Stimulated activated memory B cell treated with anti-CD40 and anti-IgM and Interleukin-4, amounts not matched to agents 10 μg/mL and 1 μg/mL and 100 μg/mL, for 72 hours (primary cell): ENCODE measurements at regions not wholly inside any gene's neighbourhood (a gene's known extent, or its start where the extent isn't known, plus 50 kb on each side); places are given as distances from the start of the nearest gene placed in this dataset.

Source experiments
- ATAC-seq: fragments of 150-1000 bp; cut with Tn5 transposase; 2 replicates; pipeline ENCODE4 v1.10.0; 2021
- H3K27ac Mint-ChIP-seq: one replicate; pipeline ENCODE4 v1.8.0; 2022; ENCODE audit warnings: mild to moderate bottlenecking, mixed read lengths
- H3K27me3 Mint-ChIP-seq: one replicate; pipeline ENCODE4 v1.8.0; 2022; ENCODE audit warnings: mixed read lengths
- H3K36me3 Mint-ChIP-seq: one replicate; pipeline ENCODE4 v1.8.0; 2022; ENCODE audit warnings: mixed read lengths
- H3K4me1 Mint-ChIP-seq: one replicate; pipeline ENCODE4 v1.8.0; 2022; ENCODE audit warnings: mixed read lengths
- H3K4me3 Mint-ChIP-seq: one replicate; pipeline ENCODE4 v1.8.0; 2022; ENCODE audit warnings: mild to moderate bottlenecking, moderate library complexity, mixed read lengths
- H3K9me3 Mint-ChIP-seq: one replicate; pipeline ENCODE4 v1.8.0; 2022; ENCODE audit warnings: mixed read lengths

DNA sequence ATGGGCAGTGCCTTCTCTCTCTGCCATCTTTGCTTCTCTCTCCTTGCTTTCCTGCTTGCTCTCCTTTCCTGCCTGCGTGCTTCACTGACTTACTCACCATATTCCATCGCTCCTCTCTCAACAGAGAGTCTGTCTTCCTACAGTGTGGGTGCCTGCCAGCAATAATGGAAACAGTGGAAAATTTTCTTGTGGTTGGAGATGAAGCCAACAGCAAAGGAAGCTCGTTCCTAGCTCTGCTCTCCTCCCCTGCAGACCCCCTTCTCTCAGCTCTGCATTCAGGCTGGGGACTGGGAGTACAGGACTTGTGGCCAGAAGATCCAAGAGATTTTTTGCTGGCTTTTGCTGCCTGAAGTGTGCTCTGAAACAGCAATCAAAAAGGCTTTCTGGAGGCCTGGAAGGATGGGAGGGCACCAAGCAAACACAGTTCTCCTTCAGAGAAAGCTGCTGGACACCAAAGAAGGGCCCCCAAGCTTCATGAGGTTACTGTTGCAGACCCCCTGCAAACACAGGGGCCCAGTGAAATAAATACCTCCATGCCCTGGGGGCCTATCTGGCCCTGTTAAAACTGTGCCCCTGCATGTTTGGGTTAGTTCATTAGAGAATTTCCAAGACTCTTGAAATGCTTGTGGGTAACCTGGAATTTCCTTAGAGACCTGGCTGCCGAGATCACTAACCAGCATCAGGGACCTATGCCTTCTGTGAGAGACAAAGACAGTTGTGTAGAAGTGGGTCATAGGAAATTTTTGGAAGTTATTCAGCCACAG lies 149.9 kb upstream of the RASGRP1 start:
- H3K4me3 Mint-ChIP-seq: no peak overlapping the region
- no peak for ATAC-seq

DNA sequence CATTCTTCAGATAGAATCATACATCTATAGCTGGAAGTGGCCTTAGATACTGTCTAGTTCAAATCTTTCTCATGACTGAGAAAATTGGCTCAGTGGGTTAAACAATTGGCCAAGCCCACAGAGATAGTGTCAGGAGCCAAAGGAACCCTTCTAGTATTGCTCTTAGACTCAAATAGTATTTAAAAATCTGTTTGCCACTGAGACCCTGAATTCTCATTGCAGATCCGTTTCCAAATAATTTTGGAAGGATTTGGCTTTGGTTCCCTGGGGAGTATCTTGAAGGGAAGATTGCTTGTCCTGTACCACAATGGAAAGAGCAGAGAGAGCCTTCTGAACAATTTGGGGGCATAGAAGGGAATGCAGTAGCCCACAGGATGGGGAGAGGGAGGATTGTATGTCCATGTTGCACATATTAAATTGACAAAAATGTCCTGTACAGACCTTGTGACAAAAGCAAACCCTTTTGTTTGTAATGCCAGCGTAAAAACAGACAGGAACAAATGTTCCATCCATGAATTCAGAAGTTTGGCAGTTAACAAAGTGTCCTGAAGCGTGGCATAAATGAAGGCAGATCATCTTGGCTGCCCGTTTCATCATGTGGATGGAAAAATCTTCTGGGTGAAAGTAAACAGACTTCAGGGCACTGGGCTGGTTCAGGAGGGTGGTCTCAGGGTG lies 156.4 kb upstream of the RASGRP1 start:
- no peak overlapping the region for H3K4me3 Mint-ChIP-seq

More for the DNA sequence above, 149.9 kb upstream of the RASGRP1 start:
- Mint-ChIP-seq H3K27me3 (peaks cover 11% of the 10 kb centered on the region), H3K4me1 (no peaks in the 10 kb centered on the region), H3K9me3 (no peaks in the 10 kb centered on the region), H3K27ac (no peak overlapping the region), H3K36me3 (no peaks in the 10 kb centered on the region)

DNA sequence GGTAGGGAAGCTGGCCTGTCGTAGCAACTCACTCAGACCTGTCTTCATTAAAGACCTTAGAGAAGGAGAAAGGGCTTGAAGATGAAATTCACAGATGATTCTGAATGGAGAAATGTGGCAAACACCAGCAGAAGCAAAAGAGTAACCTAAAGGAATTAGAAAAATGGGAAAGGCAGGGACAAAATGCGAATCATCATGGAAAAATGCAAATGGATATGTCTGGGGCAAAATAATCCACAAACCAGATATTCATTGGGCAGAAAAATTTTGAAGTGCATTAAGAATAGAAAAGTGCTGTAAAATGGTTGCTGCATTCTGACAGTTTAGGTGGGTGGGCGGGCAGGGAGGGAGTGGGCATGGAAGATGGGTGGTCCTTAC lies 156.9 kb upstream of the RASGRP1 start:
- Mint-ChIP-seq H3K9me3 (no peaks in the 10 kb centered on the region), H3K4me3 (no peak overlapping the region), H3K27me3 (peaks cover 4% of the 10 kb centered on the region), H3K4me1 (no peaks in the 10 kb centered on the region), H3K27ac (no peak overlapping the region), H3K36me3 (no peaks in the 10 kb centered on the region)
- no peak for ATAC-seq

More for the DNA sequence above, 156.4 kb upstream of the RASGRP1 start:
- Mint-ChIP-seq H3K9me3 (no peaks in the 10 kb centered on the region), H3K4me1 (no peaks in the 10 kb centered on the region), H3K27me3 (no peaks in the 10 kb centered on the region), H3K36me3 (no peaks in the 10 kb centered on the region), H3K27ac (no peak overlapping the region)
- no peak for ATAC-seq

DNA sequence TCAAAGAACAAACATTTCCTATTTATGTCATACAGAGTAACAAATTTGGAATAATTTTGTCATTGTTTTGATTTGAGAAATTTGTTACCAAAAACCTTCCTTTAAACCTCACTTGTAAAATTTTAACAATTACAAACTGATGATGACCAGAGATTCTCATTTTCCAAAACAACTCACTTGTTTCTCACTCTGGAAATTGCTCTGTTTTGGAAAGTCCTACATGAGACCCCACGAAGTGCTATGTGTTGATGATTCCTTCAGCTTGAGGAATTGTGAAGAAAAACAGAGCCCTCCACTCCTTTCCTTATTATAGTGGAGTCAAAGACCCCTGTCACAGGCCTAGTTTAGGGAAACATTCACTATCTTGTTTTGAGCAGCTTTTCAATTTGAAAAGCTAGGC lies 157.6 kb upstream of the RASGRP1 start:
- H3K9me3 Mint-ChIP-seq: no peaks in the 10 kb centered on the region
- peaks cover 9% of the 10 kb centered on the region for H3K27me3 Mint-ChIP-seq
- no peaks in the 10 kb centered on the region for H3K36me3 Mint-ChIP-seq
- no peak for ATAC-seq
- no peaks in the 10 kb centered on the region for H3K4me1 Mint-ChIP-seq
- H3K27ac Mint-ChIP-seq: no peak overlapping the region
- H3K4me3 Mint-ChIP-seq: no peak overlapping the region

DNA sequence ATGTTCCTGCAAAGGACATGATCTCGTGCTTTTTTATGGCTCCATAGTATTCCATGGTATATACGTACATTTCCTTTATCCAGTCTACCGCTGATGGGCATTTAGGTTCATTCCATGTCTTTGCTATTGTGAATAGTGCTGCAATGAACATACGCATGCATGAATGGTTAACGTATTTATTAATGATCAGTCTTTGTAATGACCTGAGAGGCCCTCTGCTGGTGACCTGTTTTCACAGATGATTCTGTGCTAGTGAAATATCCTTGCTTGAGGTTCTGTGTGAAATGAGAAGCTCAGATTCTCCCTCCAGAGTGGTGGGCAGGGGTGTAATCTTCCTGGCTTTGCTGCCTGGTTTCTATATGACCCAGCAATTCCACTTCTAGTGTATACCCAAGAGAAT lies 160.2 kb upstream of the RASGRP1 start:
- H3K4me3 Mint-ChIP-seq: no peak overlapping the region

DNA sequence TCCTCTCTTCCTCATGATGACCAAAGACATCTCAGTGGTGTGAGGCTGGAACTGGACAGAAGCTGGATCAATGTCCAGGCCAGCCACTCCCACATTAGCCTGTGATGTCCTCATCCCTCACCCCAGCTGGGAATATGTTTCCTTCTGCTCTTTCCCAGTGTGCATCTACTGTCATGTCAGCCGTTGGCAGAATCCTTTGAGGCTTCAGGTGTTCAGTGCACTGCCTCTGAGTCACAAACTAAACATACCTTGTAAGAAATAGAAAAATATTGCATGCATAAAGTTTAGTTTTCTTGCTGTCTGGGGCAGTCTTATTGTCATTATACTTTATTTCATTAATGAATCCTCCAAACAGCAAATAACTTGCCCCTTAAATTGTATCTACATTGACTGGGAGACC lies 161.6 kb upstream of the RASGRP1 start:
- H3K4me3 Mint-ChIP-seq: no peak overlapping the region
- no peak for ATAC-seq
- peaks cover 26% of the 10 kb centered on the region for H3K27me3 Mint-ChIP-seq
- no peaks in the 10 kb centered on the region for H3K9me3 Mint-ChIP-seq
- no peaks in the 10 kb centered on the region for H3K4me1 Mint-ChIP-seq
- no peak overlapping the region for H3K27ac Mint-ChIP-seq
- H3K36me3 Mint-ChIP-seq: no peaks in the 10 kb centered on the region

More for the DNA sequence above, 160.2 kb upstream of the RASGRP1 start:
- H3K4me1 Mint-ChIP-seq: no peaks in the 10 kb centered on the region
- peaks cover 17% of the 10 kb centered on the region for H3K27me3 Mint-ChIP-seq
- ATAC-seq: no peak
- no peaks in the 10 kb centered on the region for H3K9me3 Mint-ChIP-seq
- H3K27ac Mint-ChIP-seq: no peak overlapping the region
- H3K36me3 Mint-ChIP-seq: no peaks in the 10 kb centered on the region

DNA sequence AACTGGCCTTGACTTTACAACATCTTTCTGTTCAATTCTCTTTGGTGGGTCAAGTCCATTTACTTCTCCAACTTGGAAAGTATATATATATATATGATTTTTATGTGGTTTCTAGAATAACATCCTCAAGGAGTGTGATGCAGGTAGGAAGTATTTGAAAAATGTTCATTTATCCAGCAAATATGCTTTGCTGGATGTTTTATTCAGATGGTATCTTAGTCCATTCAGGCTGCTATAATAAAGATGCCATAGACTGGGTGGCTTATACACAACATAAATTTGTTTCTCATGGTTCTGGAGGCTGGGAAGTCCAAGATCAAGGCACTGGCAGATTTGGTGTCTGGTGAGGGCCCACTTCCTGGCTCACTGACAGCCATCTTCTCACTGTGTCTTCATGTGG lies 168.7 kb upstream of the RASGRP1 start:
- ATAC-seq: no peak
- Mint-ChIP-seq H3K4me3 (no peak overlapping the region), H3K27me3 (peaks cover 45% of the 10 kb centered on the region), H3K36me3 (no peaks in the 10 kb centered on the region), H3K27ac (no peak overlapping the region), H3K9me3 (no peaks in the 10 kb centered on the region), H3K4me1 (no peaks in the 10 kb centered on the region)

DNA sequence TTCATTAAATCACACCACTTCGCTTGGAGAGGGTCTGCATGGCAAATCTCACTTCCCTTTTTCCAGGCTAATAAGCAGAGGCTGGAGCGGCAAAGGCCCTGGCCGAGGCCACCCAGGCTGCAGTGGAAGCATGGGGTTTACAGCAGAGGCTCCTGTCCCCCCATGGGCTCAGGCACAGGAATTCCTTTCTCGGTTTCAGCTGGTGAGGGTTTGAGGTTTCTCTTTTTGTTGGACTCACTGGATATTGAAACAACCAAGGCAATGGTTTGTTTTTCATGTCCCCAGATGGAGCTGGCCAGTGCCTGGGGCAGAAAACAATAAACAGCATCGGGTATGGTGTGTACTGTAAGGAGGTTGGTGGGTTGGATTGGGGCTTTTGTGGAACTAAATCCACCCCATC lies 175.6 kb upstream of the RASGRP1 start:
- no peaks in the 10 kb centered on the region for H3K4me1 Mint-ChIP-seq
- no peak for ATAC-seq
- peaks cover 25% of the 10 kb centered on the region for H3K27me3 Mint-ChIP-seq
- no peak overlapping the region for H3K4me3 Mint-ChIP-seq
- H3K9me3 Mint-ChIP-seq: no peaks in the 10 kb centered on the region
- H3K27ac Mint-ChIP-seq: no peak overlapping the region
- no peaks in the 10 kb centered on the region for H3K36me3 Mint-ChIP-seq

DNA sequence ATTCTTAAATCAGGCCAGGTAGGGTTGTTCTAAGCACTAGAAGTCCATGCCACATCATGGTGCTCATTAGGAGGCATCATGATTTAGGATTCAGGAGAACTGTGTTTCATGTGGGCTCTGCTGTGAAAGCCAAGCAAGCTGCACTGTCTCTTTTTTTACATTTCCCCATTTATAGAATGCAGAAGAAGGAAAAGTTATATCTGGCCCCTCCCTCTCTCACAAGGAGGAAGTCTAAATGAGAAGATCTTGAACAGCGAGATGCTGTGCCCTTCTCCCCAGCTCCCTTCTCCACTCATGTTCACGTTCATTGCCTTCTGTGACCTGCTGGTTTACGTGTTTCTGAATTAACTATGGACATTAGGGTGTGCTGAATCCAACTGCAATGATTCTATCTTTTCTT lies 178.5 kb upstream of the RASGRP1 start:
- no peaks in the 10 kb centered on the region for H3K36me3 Mint-ChIP-seq
- H3K27ac Mint-ChIP-seq: no peak overlapping the region
- H3K4me1 Mint-ChIP-seq: no peaks in the 10 kb centered on the region
- no peak for ATAC-seq
- no peaks in the 10 kb centered on the region for H3K9me3 Mint-ChIP-seq
- H3K27me3 Mint-ChIP-seq: peaks cover 21% of the 10 kb centered on the region
- no peak overlapping the region for H3K4me3 Mint-ChIP-seq

DNA sequence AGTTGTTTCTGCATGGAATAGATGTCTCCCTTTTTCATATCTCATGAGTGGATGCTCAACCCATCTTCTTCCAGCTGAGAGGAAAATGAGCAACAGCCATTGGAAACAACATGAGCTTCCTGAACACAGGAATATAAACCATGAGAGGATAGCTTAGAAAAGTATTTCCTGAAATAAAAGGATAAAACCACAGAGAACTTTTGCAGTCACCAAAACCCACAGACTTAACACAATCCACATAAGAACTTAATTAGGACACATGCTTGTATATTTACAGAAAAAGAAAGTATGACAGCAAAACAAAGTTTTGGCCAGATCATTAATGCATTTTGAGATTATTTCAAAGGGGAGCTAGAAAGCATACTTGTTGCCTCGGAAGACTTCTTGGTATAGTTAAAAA lies 180.5 kb upstream of the RASGRP1 start:
- no peaks in the 10 kb centered on the region for H3K9me3 Mint-ChIP-seq
- H3K4me1 Mint-ChIP-seq: no peaks in the 10 kb centered on the region
- no peak for ATAC-seq
- H3K36me3 Mint-ChIP-seq: no peaks in the 10 kb centered on the region
- H3K4me3 Mint-ChIP-seq: no peak overlapping the region
- peaks cover 21% of the 10 kb centered on the region for H3K27me3 Mint-ChIP-seq
- no peak overlapping the region for H3K27ac Mint-ChIP-seq

DNA sequence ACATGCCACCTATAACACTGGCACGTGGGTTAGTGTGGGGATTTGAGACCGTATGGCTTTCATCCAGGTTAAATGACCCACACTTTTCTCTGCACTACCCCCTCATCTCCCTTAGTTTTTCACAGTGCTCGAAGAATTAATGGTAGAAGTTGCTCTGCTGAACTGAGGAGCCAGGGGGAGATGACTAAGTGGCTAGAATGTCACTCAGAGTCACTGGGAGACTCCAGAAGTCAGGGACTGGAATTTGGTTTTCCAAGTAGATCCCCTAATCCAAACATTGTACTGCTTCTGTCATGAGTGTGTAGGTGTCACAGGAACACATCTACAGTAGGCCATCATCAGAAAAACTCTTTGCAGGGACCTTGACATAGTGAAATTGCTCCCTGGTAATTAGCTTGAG lies 181.0 kb upstream of the RASGRP1 start:
- Mint-ChIP-seq H3K4me3 (no peak overlapping the region), H3K4me1 (no peaks in the 10 kb centered on the region), H3K27me3 (peaks cover 21% of the 10 kb centered on the region), H3K9me3 (no peaks in the 10 kb centered on the region), H3K36me3 (no peaks in the 10 kb centered on the region), H3K27ac (no peak overlapping the region)
- ATAC-seq: no peak

DNA sequence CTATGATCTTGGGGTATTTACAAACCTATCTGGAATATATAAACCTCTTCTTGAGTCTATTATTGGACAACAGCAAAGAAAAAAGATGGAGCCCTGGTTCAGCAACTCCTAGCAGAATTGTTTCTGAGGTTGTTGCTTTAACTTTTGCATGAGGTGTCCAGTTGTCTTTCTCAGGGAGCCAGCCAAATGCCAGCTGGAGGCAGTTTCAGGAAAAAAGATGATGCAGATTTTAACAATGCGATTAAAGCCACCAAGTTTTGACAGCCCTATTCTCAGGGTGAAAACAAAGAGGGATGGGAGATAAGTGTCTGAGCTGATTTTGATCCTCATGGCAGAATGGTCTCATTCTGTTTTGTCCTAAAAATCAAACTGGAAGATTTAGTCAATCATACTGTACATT lies 181.6 kb upstream of the RASGRP1 start:
- Mint-ChIP-seq H3K4me3 (no peak overlapping the region), H3K27ac (no peak overlapping the region), H3K36me3 (no peaks in the 10 kb centered on the region), H3K9me3 (no peaks in the 10 kb centered on the region), H3K27me3 (peaks cover 22% of the 10 kb centered on the region), H3K4me1 (no peaks in the 10 kb centered on the region)
- ATAC-seq: no peak

DNA sequence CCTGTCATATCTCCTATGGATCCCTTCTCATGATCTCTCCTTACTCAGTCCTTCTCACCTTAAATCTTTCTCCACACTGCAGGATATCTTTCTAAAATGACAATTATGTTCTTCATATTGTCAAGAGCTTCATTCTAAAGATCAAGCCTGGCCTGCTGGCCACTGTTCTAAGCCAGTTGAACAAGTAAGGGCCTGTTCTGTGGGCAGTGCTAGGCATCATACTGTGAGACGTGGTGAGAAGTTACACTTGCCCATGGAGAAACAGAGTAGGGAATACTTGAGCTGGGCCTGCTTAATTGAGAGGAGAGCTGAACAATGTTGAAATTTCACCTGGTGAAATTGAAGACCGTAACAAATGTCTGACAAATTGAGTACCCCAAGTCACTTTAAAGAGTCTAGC lies 184.1 kb upstream of the RASGRP1 start:
- H3K27me3 Mint-ChIP-seq: peaks cover 42% of the 10 kb centered on the region
- H3K4me1 Mint-ChIP-seq: no peaks in the 10 kb centered on the region
- H3K4me3 Mint-ChIP-seq: no peak overlapping the region
- H3K36me3 Mint-ChIP-seq: no peaks in the 10 kb centered on the region
- ATAC-seq: no peak
- no peaks in the 10 kb centered on the region for H3K9me3 Mint-ChIP-seq
- H3K27ac Mint-ChIP-seq: no peak overlapping the region

DNA sequence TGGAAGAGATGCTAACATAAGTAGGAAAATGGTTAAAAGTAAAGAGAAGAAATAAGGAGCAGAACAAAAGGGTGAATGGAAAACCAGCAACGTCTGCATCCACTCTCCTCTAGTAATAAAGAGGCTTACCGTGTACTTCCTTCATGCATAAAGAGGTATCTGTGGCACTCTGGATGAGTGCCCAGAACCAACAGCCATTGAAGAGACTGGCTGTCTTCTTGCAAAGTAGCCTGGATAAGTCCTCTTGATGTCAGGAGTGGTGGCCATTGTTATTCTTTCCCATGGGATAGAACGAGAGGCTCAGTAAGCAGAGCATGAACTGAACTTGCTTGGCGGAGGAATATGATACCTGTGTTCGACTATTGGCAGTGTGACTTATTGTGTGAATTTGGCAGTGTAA lies 186.2 kb upstream of the RASGRP1 start:
- peaks cover 52% of the 10 kb centered on the region for H3K27me3 Mint-ChIP-seq

DNA sequence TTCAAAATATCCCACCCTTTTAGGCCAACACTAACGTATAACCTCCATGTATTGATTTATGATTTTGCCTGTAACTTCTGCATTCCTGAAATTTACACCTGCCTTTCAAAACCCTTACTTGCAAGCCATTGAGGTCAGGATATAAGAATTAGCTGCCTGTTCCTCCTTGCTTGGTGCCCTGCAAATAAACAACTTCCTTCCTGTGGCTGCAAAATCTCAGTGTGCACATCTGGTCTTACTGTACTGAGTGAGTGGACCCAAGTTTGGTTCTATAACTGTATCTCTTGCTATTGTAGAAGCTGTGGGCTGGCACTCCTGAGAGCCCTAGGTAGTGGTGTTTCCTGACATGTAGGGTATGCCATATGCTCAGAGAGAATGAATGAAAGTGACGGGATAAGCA lies 191.1 kb upstream of the RASGRP1 start:
- Mint-ChIP-seq H3K4me1 (no peaks in the 10 kb centered on the region), H3K27ac (no peak overlapping the region), H3K27me3 (peaks cover 38% of the 10 kb centered on the region), H3K9me3 (no peaks in the 10 kb centered on the region), H3K4me3 (no peak overlapping the region), H3K36me3 (no peaks in the 10 kb centered on the region)
- ATAC-seq: no peak

More for the DNA sequence above, 186.2 kb upstream of the RASGRP1 start:
- Mint-ChIP-seq H3K4me1 (no peaks in the 10 kb centered on the region), H3K4me3 (no peak overlapping the region), H3K27ac (no peak overlapping the region), H3K9me3 (no peaks in the 10 kb centered on the region), H3K36me3 (no peaks in the 10 kb centered on the region)
- ATAC-seq: no peak

DNA sequence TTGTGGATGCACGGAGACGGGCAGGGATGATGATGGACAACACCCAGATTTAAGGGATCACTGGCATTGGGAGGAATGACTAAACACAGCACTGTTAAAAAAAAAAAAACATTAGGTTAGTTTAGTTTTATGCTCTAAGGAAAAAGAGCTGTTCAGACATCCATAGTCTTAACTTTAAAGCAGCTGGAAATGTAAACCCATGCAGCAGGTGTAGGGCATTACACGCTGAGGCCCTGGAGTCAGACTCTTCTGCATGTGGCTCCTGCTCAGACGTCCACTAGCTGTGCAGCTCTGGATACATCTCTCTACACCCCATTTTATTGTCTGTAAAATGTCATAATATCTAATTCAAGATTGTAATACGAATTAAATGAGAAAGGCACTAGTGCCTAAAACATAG lies 191.8 kb upstream of the RASGRP1 start:
- Mint-ChIP-seq H3K27me3 (peaks cover 35% of the 10 kb centered on the region), H3K9me3 (no peaks in the 10 kb centered on the region), H3K4me3 (no peak overlapping the region), H3K27ac (no peak overlapping the region), H3K36me3 (no peaks in the 10 kb centered on the region), H3K4me1 (no peaks in the 10 kb centered on the region)
- ATAC-seq: no peak
